Cardiac muscle cell (in vitro differentiated cells and primary cell): ENCODE measurements at regions not wholly inside any gene's neighbourhood (a gene's known extent, or its start where the extent isn't known, plus 50 kb on each side); places are given as distances from the start of the nearest gene placed in this dataset.

Source experiments
- DNase-seq, 2 donors: peaks; one replicate each; pipeline versions ENCODE4 v3.0.0 to v3.0.0-alpha.2; 2010 to 2017; ENCODE audit warnings: low read depth in 1 of 2, low spot score in 1 of 2
- H3K27ac ChIP-seq: fragments of 200-600 bp; sonication (generic); 2 replicates; pipeline ENCODE4 v1.5.1; 2016
- H3K27me3 ChIP-seq: fragments of 200-600 bp; sonication (generic); 2 replicates; pipeline ENCODE4 v1.6.0; 2016; ENCODE audit warnings: control low read depth
- H3K36me3 ChIP-seq: fragments of 200-600 bp; sonication (generic); 2 replicates; pipeline ENCODE4 v1.5.1; 2016; ENCODE audit warnings: control low read depth
- H3K4me1 ChIP-seq: fragments of 200-600 bp; sonication (generic); 2 replicates; pipeline ENCODE4 v1.8.1; 2017; ENCODE audit warnings: low read depth, mild to moderate bottlenecking, mixed run types
- H3K4me3 ChIP-seq: fragments of 200-600 bp; sonication (generic); 2 replicates; pipeline ENCODE4 v1.5.1; 2016; ENCODE audit warnings: mild to moderate bottlenecking
- H3K9me3 ChIP-seq: fragments of 200-600 bp; sonication (generic); 2 replicates; pipeline ENCODE4 v1.5.1; 2017; ENCODE audit warnings: low read depth, mild to moderate bottlenecking, control low read depth
- TF ChIP-seq, protein P1 (sequence below): IDR thresholded peaks from 2 replicates; pipeline ENCODE4 v1.5.1; 2012; ENCODE audit warnings: low read depth, mild to moderate bottlenecking, low read length

DNA sequence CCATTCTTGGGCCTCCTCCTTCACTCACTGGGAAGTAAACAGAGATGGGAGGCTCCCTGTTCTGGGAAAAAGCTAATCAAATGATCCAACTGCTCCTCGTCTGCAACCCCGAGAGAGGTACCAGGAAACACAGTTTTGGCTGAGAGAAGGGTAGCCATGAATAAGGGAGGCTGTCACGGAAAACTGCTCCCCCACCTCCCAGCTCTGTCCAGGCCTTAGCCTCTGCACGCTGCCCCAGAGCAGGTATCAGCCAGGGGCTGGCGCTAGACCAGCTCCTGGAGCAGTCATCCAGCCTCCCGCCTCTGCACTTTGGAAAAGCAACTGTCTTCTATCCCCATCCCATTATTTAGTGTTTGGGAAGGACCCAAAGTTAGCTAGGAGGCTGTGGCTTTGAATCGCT lies 266.1 kb downstream of the NDUFS4 start:
- H3K4me3 ChIP-seq = no peak overlapping the region
- H3K27ac ChIP-seq = no peak overlapping the region
- H3K9me3 ChIP-seq = no peaks in the 10 kb centered on the region
- H3K4me1 ChIP-seq = no peaks in the 10 kb centered on the region
- no peaks in the 10 kb centered on the region for H3K27me3 ChIP-seq
- no peak for DNase-seq
- H3K36me3 ChIP-seq = no peaks in the 10 kb centered on the region
- TF ChIP-seq, protein P1, sequence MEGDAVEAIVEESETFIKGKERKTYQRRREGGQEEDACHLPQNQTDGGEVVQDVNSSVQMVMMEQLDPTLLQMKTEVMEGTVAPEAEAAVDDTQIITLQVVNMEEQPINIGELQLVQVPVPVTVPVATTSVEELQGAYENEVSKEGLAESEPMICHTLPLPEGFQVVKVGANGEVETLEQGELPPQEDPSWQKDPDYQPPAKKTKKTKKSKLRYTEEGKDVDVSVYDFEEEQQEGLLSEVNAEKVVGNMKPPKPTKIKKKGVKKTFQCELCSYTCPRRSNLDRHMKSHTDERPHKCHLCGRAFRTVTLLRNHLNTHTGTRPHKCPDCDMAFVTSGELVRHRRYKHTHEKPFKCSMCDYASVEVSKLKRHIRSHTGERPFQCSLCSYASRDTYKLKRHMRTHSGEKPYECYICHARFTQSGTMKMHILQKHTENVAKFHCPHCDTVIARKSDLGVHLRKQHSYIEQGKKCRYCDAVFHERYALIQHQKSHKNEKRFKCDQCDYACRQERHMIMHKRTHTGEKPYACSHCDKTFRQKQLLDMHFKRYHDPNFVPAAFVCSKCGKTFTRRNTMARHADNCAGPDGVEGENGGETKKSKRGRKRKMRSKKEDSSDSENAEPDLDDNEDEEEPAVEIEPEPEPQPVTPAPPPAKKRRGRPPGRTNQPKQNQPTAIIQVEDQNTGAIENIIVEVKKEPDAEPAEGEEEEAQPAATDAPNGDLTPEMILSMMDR = no peak

DNA sequence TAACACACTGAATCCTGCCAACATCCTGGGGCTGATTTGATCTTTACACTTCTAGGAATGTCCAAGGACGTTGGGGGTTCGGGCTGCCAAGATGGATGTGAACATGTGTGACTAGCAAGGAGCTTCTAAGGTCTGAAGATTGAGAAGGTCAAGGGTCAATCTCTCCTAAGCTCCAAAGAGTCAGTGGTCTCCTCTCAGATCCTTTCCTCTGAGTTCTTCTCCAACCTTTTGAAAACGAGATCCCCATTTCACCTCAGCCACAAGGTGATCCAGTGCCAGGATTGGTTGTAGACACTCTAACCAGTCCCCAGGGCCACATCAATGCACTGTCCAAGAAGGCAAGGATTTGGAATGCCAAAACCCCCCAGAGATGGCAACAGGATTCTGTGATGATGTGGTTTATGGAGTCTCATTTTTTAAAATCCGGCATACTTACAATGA lies 266.8 kb downstream of the NDUFS4 start:
- Histone ChIP-seq H3K4me1 (no peaks in the 10 kb centered on the region), H3K27me3 (no peaks in the 10 kb centered on the region), H3K4me3 (no peak overlapping the region), H3K27ac (no peak overlapping the region), H3K9me3 (no peaks in the 10 kb centered on the region), H3K36me3 (no peaks in the 10 kb centered on the region)
- TF ChIP-seq, protein P1 = no peak
- no peak for DNase-seq

DNA sequence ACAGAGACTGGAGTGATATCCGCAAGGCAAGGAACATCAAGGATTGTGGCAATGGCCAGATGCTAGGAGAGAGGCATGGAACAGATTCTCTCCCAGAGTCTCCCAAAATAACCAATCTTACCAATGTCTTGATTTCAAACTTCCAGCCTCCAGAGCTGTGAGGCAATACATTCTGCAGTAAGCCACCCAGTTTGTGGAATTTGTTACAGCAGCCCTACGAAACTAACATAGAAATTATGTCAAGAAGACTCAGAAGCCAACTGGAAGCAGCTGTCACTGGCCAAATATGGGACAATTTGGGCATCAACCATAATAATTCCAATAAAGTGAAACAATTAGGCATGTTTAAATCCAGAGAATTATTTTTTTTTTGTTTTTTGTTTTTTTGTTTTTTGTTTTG lies 271.1 kb downstream of the NDUFS4 start:
- TF ChIP-seq, protein P1 = no peak
- Histone ChIP-seq H3K27me3 (no peaks in the 10 kb centered on the region), H3K4me1 (no peaks in the 10 kb centered on the region)

More for the DNA sequence above, 271.1 kb downstream of the NDUFS4 start:
- DNase-seq = no peak
- no peaks in the 10 kb centered on the region for H3K9me3 ChIP-seq
- H3K36me3 ChIP-seq = no peaks in the 10 kb centered on the region
- no peak overlapping the region for H3K27ac ChIP-seq
- no peak overlapping the region for H3K4me3 ChIP-seq
